ENCODE measurements at regions not wholly inside any gene's neighbourhood (a gene's known extent, or its start where the extent isn't known, plus 50 kb on each side); places are given as distances from the start of the nearest gene placed in this dataset.

GRCh38 chr1:234737967-234738314, 128.0 kb upstream of the IRF2BP2 start:
- no peak for TF ChIP-seq CTCF (IDR thresholded peaks at IDR 0.05)
- Mint-ChIP-seq H3K9me3 (no peaks in the 10 kb centered on the region), H3K4me3 (no peak overlapping the region), H3K36me3 (ENCODE audit: low read depth) (no peaks in the 10 kb centered on the region), H3K4me1 (ENCODE audit: low read depth) (peaks cover 18% of the 10 kb centered on the region), H3K27ac (no peak overlapping the region), H3K27me3 (no peaks in the 10 kb centered on the region)
- intact Hi-C loops (cut with micrococcal nuclease), result no loop called here
- POLR2A ChIA-PET, result no interaction called here
- ATAC-seq, result no peak
- DNase-seq, result no peak
- CTCF ChIA-PET, result no interaction called here

GRCh38 chr1:234735916-234736315, 125.9 kb upstream of the IRF2BP2 start:
- H3K4me1 Mint-ChIP-seq (ENCODE audit: low read depth), result peaks cover 38% of the 10 kb centered on the region
- H3K27ac Mint-ChIP-seq, result no peak overlapping the region
- CTCF ChIA-PET, result interaction anchor here (0.6 to 1.1 kb wide), 2 partner anchors 21 to 127 kb away, joined by 3 read pairs; no protein-coding TSS in a partner anchor
- no peak overlapping the region for H3K4me3 Mint-ChIP-seq
- DNase-seq (no peak), ATAC-seq (no peak)
- no peaks in the 10 kb centered on the region for H3K36me3 Mint-ChIP-seq (ENCODE audit: low read depth)
- H3K27me3 Mint-ChIP-seq, result no peaks in the 10 kb centered on the region
- POLR2A ChIA-PET, result interaction anchor here (0.6 kb wide), 1 partner anchor 708 kb away, joined by 3 read pairs; no protein-coding TSS in a partner anchor
- no peak for TF ChIP-seq CTCF (IDR thresholded peaks at IDR 0.05)
- no peaks in the 10 kb centered on the region for H3K9me3 Mint-ChIP-seq
- intact Hi-C loops (cut with micrococcal nuclease), result no loop called here

GRCh38 chr1:234735476-234735875, 125.5 kb upstream of the IRF2BP2 start:
- H3K27ac Mint-ChIP-seq, result no peak overlapping the region

GRCh38 chr1:234734869-234735268, 124.9 kb upstream of the IRF2BP2 start:
- Mint-ChIP-seq H3K4me1 (ENCODE audit: low read depth) (peaks cover 48% of the 10 kb centered on the region), H3K27me3 (no peaks in the 10 kb centered on the region), H3K27ac (no peak overlapping the region), H3K4me3 (no peak overlapping the region), H3K36me3 (ENCODE audit: low read depth) (no peaks in the 10 kb centered on the region), H3K9me3 (no peaks in the 10 kb centered on the region)
- ATAC-seq (no peak), DNase-seq (no peak)
- no peak for TF ChIP-seq CTCF (IDR thresholded peaks at IDR 0.05)
- POLR2A ChIA-PET, result no interaction called here
- intact Hi-C loops (cut with micrococcal nuclease), result loop anchor here (5.0 kb wide), 2 partner anchors 227 to 277 kb away; no protein-coding TSS in a partner anchor
- CTCF ChIA-PET, result interaction anchor here (1.1 kb wide), 1 partner anchor 22 kb away, joined by 3 read pairs; no protein-coding TSS in a partner anchor

More at GRCh38 chr1:234735476-234735875, 125.5 kb upstream of the IRF2BP2 start:
- ChIA-PET POLR2A (interaction anchor here (0.6 kb wide), 1 partner anchor 708 kb away, joined by 3 read pairs; no protein-coding TSS in a partner anchor), CTCF (interaction anchor here (0.6 to 1.1 kb wide), 2 partner anchors 21 to 127 kb away, joined by 3 read pairs; no protein-coding TSS in a partner anchor)
- H3K4me1 Mint-ChIP-seq (ENCODE audit: low read depth), result peaks cover 42% of the 10 kb centered on the region
- H3K27me3 Mint-ChIP-seq, result no peaks in the 10 kb centered on the region
- DNase-seq, result no peak
- no peak for ATAC-seq
- no peaks in the 10 kb centered on the region for H3K36me3 Mint-ChIP-seq (ENCODE audit: low read depth)
- intact Hi-C loops (cut with micrococcal nuclease), result no loop called here
- no peak overlapping the region for H3K4me3 Mint-ChIP-seq
- no peaks in the 10 kb centered on the region for H3K9me3 Mint-ChIP-seq
- no peak for TF ChIP-seq CTCF (IDR thresholded peaks at IDR 0.05)

GRCh38 chr1:234734412-234734835, 124.4 kb upstream of the IRF2BP2 start:
- POLR2A ChIA-PET, result no interaction called here

More at GRCh38 chr1:234734412-234734835, 124.4 kb upstream of the IRF2BP2 start:
- ATAC-seq (no peak), DNase-seq (no peak)
- Mint-ChIP-seq H3K9me3 (no peaks in the 10 kb centered on the region), H3K4me3 (no peak overlapping the region), H3K27me3 (no peaks in the 10 kb centered on the region), H3K36me3 (ENCODE audit: low read depth) (no peaks in the 10 kb centered on the region), H3K27ac (no peak overlapping the region), H3K4me1 (ENCODE audit: low read depth) (peaks cover 53% of the 10 kb centered on the region)
- CTCF ChIA-PET, result no interaction called here
- TF ChIP-seq CTCF (IDR thresholded peaks at IDR 0.05), result no peak
- intact Hi-C loops (cut with micrococcal nuclease), result loop anchor here (5.0 kb wide), 2 partner anchors 228 to 278 kb away; no protein-coding TSS in a partner anchor

Measured in activated CD8-positive, alpha-beta T cell treated with anti-CD3 and anti-CD28 coated beads for 36 hours (primary cell).